ENCODE measurements at regions not wholly inside any gene's neighbourhood (a gene's known extent, or its start where the extent isn't known, plus 50 kb on each side); places are given as distances from the start of the nearest gene placed in this dataset.

GRCh38 chr12:19938491-19938890 lies 429.8 kb upstream of the PDE3A start:
- CTCF ChIA-PET, result no interaction called here
- no peak for ATAC-seq
- no peaks in the 10 kb centered on the region for H3K36me3 ChIP-seq (ENCODE audit: control insufficient read depth, insufficient read depth, low read length)
- H3K27ac ChIP-seq (ENCODE audit: low read length), result no peak overlapping the region
- H3K27me3 ChIP-seq (ENCODE audit: control insufficient read depth, insufficient read depth, low read length), result no peaks in the 10 kb centered on the region
- intact Hi-C loops (cut with micrococcal nuclease; ENCODE audit: unreplicated experiment), result no loop called here
- DNase-seq (ENCODE audit: low read depth, low spot score), result no peak
- in situ Hi-C loops (cut with HindIII; ENCODE audit: low pct_unique_long_range_greater_than_20kb, low sequenced_read_pairs), result no loop called here
- POLR2A ChIA-PET, result no interaction called here
- H3K4me3 ChIP-seq (ENCODE audit: low read depth in 2 of 2, low read length in 2 of 2), result no peak overlapping the region
- no TSS peak for BruUV-seq (replicated peaks)
- H3K4me1 ChIP-seq (ENCODE audit: control insufficient read depth, insufficient read depth, low read length), result no peaks in the 10 kb centered on the region
- no peaks in the 10 kb centered on the region for H3K9me3 ChIP-seq (ENCODE audit: control insufficient read depth, insufficient read depth, low read depth, low read length)
- TF ChIP-seq POLR2AphosphoS5 (IDR thresholded peaks at IDR 0.05; ENCODE audit: low read depth, low read length), result no peak
- no peak for TF ChIP-seq REST (IDR thresholded peaks at IDR 0.05; ENCODE audit: insufficient read depth in 1 of 2, low read depth in 2 of 2, low read length in 1 of 2)
- no peak for TF ChIP-seq TCF7L2 (IDR thresholded peaks at IDR 0.05; ENCODE audit: low read depth, low read length)
- TF ChIP-seq, protein P1, sequence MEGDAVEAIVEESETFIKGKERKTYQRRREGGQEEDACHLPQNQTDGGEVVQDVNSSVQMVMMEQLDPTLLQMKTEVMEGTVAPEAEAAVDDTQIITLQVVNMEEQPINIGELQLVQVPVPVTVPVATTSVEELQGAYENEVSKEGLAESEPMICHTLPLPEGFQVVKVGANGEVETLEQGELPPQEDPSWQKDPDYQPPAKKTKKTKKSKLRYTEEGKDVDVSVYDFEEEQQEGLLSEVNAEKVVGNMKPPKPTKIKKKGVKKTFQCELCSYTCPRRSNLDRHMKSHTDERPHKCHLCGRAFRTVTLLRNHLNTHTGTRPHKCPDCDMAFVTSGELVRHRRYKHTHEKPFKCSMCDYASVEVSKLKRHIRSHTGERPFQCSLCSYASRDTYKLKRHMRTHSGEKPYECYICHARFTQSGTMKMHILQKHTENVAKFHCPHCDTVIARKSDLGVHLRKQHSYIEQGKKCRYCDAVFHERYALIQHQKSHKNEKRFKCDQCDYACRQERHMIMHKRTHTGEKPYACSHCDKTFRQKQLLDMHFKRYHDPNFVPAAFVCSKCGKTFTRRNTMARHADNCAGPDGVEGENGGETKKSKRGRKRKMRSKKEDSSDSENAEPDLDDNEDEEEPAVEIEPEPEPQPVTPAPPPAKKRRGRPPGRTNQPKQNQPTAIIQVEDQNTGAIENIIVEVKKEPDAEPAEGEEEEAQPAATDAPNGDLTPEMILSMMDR (IDR thresholded peaks at IDR 0.05), result no peak
- TF ChIP-seq SIN3A (IDR thresholded peaks at IDR 0.05; ENCODE audit: borderline replicate concordance, insufficient read depth, low read depth, low read length), result no peak

DNA sequence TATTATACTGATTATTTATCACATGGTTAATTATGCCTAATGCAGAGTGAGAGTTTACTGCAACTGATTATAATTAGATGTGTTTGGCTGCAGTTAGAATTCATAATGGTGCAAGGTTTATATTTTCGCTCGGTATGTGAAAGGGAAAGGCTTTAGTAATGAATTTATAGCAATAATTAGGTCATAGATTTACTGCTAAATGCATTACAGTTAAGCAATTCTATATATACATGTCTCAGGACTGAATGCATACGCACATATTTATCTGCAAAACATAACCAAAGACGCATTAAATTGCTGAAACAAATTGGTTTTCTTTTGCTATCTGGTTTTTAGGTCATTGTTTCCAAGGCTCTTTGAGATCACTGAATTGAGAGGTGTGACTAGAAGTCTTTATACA lies 428.1 kb upstream of the PDE3A start:
- Histone ChIP-seq H3K36me3 (ENCODE audit: control insufficient read depth, insufficient read depth, low read length) (no peaks in the 10 kb centered on the region), H3K27ac (ENCODE audit: low read length) (no peak overlapping the region), H3K4me3 (ENCODE audit: low read depth in 2 of 2, low read length in 2 of 2) (no peak overlapping the region), H3K4me1 (ENCODE audit: control insufficient read depth, insufficient read depth, low read length) (no peaks in the 10 kb centered on the region), H3K27me3 (ENCODE audit: control insufficient read depth, insufficient read depth, low read length) (no peaks in the 10 kb centered on the region), H3K9me3 (ENCODE audit: control insufficient read depth, insufficient read depth, low read depth, low read length) (no peaks in the 10 kb centered on the region)
- no TSS peak for BruUV-seq (replicated peaks)
- DNase-seq (ENCODE audit: low read depth, low spot score) (no peak), ATAC-seq (no peak)
- ChIA-PET CTCF (no interaction called here), POLR2A (no interaction called here)
- TF ChIP-seq POLR2AphosphoS5 (IDR thresholded peaks at IDR 0.05; ENCODE audit: low read depth, low read length), result no peak
- TF ChIP-seq, protein P1 (IDR thresholded peaks at IDR 0.05), result no peak
- no peak for TF ChIP-seq SIN3A (IDR thresholded peaks at IDR 0.05; ENCODE audit: borderline replicate concordance, insufficient read depth, low read depth, low read length)
- TF ChIP-seq TCF7L2 (IDR thresholded peaks at IDR 0.05; ENCODE audit: low read depth, low read length), result no peak
- no peak for TF ChIP-seq REST (IDR thresholded peaks at IDR 0.05; ENCODE audit: insufficient read depth in 1 of 2, low read depth in 2 of 2, low read length in 1 of 2)
- in situ Hi-C loops (cut with HindIII; ENCODE audit: low pct_unique_long_range_greater_than_20kb, low sequenced_read_pairs), result no loop called here
- intact Hi-C loops (cut with micrococcal nuclease; ENCODE audit: unreplicated experiment), result no loop called here
